Stimulated activated CD4-positive, alpha-beta T cell treated with anti-CD3 and anti-CD28 coated beads, Interleukin-1b, Interleukin-23, amount 100 ng/mL, for 48 hours (primary cell): ENCODE measurements at regions not wholly inside any gene's neighbourhood (a gene's known extent, or its start where the extent isn't known, plus 50 kb on each side); places are given as distances from the start of the nearest gene placed in this dataset.

Source experiments
- DNase-seq: peaks from one replicate; pipeline ENCODE4 v3.0.0-alpha.2; 2020

DNA sequence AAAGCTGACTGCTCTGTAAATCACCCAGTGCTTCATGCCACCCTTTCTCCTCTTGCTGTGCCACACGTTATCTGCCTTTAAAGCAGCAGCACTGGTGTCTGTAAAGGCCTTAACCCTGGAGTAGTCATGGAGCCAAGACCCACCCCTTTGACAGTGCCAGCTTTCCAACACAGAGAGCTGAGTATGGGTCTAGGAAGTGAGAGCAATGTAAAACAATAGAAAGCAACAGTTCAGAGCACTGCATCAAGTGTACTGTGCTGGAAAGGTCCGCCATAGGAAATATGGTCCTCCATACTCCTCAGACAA lies 139.5 kb downstream of the DAD1 start:
- DNase-seq: no peak

DNA sequence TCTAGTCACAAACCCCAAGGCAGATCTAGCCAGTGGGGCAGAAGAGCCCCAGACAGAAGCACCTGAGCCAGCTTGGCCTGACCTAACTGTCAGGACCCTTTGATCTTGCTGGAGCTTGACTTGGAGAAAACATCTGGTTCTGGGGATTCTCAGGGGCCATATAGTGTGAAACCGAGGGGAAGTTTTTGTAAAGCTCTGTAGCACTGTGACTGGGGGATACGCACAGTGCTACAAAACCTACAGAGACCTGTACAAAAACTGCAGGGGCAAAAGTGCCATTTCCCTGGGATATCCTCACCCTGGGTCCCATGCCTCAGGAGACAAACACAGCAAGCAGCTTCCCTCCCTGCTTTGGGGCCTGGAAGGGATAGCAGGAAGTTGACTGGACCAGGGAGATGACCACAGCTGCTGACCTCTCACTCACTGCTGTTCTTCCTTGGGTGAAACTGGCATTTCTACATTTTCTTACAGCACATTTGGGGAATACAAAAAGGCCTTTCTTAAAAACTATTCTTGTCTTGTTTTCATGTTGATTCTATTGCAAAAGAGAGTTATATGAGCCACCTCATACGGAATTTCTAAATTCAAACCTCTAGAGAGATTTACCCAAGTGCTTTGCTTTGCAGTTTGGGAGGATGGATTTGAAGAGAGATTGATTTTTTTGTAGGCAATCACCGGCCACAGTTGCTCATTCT lies 140.0 kb downstream of the DAD1 start:
- no peak for DNase-seq

DNA sequence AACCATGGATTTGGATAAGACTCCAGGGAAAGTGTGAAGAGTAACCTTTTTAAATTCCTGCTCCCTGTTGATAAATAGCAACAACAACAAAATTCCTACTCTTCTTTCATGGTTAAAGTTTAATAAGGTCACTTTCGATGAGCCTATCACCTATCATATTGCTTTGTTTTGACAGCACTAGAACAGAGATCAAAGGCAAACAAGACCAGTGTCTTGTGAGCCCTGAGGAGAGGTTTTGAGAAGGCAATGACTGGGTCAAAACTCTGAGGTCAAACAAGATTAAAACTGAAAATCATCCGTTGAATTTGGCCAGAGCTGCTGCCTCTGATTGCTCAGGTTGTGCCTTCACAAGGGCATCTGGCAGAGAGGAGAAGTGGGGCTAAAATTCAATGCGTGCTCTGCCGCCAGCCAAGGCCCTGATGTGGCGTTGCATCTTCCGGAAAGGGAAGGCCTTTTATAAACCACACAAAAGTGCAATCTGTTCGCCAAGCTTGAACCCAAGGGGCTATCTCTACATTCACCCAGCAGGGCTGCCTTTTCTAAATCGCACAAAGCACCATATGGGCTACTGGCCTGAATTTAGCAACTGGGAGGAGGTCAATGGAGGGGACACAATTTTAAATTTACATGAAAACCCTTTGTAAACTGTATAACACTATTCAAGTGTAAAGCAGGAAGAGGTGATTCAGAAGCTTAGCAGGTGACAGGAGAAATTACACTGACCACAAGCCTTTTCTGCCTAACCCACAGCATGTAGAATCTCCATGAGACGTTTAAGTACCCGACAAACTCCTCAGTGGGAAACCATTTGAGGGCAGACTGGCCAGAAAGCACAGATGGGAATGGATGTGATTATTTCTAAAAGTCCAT lies 140.8 kb downstream of the DAD1 start:
- DNase-seq: no peak

GRCh38 chr14:22438742-22439141 lies 150.3 kb downstream of the DAD1 start:
- no peak for DNase-seq

- DNase-seq: no peak
Measured at GRCh38 chr14:22434901-22435550, 154.0 kb downstream of the DAD1 start.

- DNase-seq: no peak
Measured at GRCh38 chr14:22434030-22434429, 155.0 kb downstream of the DAD1 start.

- no peak for DNase-seq
Measured at GRCh38 chr14:22433069-22433468, 156.0 kb downstream of the DAD1 start.

GRCh38 chr14:22432348-22432976 lies 156.6 kb downstream of the DAD1 start:
- no peak for DNase-seq

- no peak for DNase-seq
Measured at GRCh38 chr14:22429546-22430294, 159.3 kb downstream of the DAD1 start.

DNA sequence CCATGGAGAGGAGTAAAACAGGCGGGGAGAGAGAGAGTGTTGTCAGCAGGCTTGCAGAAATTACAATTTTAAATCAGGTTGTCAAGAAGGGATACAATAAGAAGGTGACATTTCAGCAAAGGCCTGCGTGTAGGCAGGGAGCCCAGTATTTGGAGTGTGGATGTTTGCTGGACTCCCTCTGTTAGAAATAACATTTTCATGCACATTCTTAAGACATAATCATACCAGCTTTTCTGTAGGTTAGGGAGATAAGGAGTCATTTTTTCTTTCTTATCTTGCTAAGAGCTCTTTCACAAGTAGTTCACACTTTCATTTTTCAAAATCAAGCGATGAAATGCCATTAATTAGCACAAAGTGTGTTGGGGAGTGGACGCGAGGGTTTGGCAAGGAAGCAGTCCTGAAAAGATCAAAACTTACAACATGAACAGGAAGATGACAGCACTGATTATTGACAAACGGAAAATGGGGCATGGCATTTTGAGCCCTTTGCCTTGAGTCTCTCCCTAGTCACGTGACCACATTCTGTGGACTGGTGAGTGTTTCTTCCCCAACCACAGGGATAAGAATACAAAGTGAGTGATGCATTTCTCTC lies 160.2 kb downstream of the DAD1 start:
- DNase-seq: no peak

DNA sequence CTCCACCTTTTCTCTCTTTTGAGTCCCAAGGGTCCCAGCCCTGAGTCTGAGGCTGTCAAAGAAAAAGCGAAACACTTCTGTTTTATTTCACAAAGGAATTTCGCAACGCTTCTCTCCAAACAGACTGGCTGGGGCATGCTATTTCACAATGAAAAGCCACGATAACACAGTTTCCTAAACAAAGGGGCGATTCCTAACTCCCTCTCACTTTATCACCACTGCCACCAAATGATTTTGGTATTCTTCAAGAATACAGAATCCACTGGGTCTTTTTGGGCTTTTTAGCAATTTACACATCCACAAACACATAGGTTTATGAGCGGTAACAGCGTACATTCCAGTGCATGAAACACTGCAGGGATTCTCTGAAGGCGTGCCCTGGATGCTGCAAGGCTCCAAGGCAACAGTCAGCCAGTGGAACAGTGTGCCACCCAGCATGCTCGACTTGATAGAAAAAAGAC lies 161.2 kb downstream of the DAD1 start:
- DNase-seq: no peak

GRCh38 chr14:22426711-22427110 lies 162.3 kb downstream of the DAD1 start:
- DNase-seq: no peak

- no peak for DNase-seq
Measured at GRCh38 chr14:22423958-22424357, 165.1 kb downstream of the DAD1 start.

DNA sequence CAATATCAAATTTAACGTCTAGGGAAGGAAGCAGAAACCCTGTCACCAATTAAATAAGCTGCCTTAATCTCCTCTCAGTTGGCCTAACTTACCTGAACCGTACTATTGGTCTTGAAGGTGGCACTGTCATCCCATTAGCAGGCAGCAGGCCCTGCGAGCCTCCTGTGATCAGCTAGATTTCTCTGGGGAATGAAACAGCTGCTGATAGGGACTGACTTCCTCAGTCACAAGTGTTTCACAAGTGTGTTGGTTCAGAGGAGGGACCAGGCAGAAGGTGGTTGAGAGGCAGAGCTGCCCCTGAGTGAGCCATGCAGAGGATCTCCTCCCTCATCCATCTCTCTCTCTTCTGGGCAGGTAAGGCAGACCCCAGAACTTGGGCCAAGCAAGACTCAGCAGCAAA lies 166.8 kb downstream of the DAD1 start:
- DNase-seq: no peak

GRCh38 chr14:22420598-22421186 lies 168.3 kb downstream of the DAD1 start:
- DNase-seq: no peak

DNA sequence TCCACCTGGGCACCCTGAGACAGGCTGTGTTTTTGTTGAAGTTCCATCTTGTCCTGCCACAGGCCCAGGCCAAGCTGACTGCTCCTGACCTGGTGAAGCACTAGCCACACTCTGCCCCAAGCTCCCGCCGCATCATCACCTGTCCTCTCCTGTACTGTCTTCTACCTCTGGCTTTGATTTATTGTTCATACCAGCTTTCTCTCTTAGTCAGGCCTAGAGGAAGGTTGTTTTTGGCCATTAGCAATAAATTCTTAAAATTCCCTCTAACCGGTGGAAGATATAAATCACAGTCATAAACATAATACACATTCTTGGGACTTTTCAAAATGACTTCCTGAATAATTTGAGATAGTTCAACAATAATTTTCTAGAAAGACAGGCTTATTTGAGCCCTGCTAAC lies 169.4 kb downstream of the DAD1 start:
- no peak for DNase-seq

GRCh38 chr14:22418631-22419030 lies 170.4 kb downstream of the DAD1 start:
- DNase-seq: no peak

DNA sequence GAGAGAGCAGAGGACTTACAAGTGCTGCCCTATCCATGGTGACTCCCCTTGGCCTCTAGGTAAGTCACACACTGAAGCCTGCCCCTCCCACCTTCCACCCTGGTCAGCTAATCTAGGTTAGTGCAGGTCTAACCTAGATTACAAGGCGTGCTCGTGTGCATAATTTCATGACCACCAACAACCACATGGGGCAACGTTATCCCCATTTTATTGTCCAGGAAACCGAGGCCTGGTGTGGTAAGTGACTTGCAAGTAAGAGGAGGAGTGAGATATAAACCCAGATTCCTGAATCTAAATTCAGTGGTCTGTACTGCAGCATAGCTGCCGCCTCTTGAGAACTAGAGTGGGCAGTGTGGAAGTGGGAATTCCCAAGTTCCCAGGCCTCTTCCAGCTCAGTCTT lies 171.1 kb downstream of the DAD1 start:
- DNase-seq: no peak

- no peak for DNase-seq
Measured at GRCh38 chr14:22416193-22416592, 172.8 kb downstream of the DAD1 start.

DNA sequence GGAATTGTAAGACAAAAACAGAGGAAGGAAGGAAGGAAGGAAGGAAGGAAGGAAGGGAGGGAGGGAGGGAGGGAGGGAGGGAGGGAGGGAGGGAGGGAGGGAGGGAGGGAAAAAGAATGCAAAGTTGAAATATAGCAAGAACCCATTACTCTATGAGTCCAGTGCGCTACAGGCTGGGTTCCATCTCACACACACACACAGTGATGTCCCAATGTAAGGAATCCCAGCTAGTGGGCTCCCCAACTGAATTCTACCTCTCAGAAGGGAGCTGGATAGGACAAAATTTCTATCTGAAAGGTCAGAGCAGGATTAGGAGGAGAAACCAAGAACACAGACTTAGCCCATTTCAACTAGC lies 173.4 kb downstream of the DAD1 start:
- DNase-seq: no peak

DNA sequence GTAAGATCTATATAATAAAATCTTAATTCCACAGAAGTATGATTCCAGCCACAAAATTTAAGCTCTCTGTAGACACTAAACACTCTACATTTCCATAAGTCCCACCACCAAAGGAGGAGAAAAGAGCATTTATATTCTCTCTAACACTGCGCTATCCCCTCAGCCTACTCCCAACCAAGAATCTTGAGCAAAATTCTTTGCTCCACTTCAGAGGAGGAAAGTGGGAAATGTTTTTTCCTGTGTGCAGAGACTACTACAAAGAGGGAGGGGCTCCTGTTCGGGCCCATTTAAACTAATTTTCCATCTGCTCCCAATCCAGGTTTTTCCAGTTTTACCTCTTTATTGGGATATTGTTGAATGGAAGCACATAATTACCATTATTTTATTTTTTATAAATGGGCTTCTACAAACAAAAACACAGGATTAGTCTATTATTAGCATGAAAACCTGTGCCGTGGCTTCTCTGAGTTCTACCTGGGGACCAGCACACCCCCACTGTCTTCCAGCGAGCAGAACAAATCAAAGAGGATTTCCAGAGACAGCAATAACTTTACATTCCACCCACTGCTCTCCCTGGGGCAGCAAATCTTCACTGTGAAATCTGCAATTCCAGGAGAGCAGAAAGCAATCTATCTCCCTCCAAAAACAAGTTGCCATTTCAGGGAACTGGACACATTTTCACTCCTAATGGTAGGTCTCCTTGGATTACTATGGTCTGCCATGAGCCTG lies 174.0 kb downstream of the DAD1 start:
- no peak for DNase-seq
